HepG2 (cell line): ENCODE measurements at regions not wholly inside any gene's neighbourhood (a gene's known extent, or its start where the extent isn't known, plus 50 kb on each side); places are given as distances from the start of the nearest gene placed in this dataset.

Experiments used
- JUND ChIP-seq: sonication (generic); formaldehyde crosslinking; IDR thresholded peaks from 2 replicates; pipeline ENCODE4 v1.8.0; 2022; ENCODE audit warnings: mild to moderate bottlenecking, missing genetic modification reagents
- POLR2A ChIP-seq, 2 experiments: IDR thresholded peaks; 2 replicates each; pipeline ENCODE4 v1.6.1; 2011; ENCODE audit warnings: low read depth in 2 of 2, low read length in 2 of 2, mild to moderate bottlenecking in 1 of 2, moderate library complexity in 1 of 2; ENCODE audit not compliant: insufficient read depth in 1 of 2
- SNRNP70 ChIP-seq: fragments of 200-400 bp; formaldehyde crosslinking; IDR thresholded peaks from 2 replicates; pipeline ENCODE4 v1.6.1; 2017; ENCODE audit warnings: mild to moderate bottlenecking, low read depth, low read length, moderate library complexity

GRCh38 chr3:80696280-80696679 is 928.5 kb upstream of the ROBO1 start:
- TF ChIP-seq POLR2A (IDR thresholded peaks at IDR 0.05; ENCODE audit: insufficient read depth in 1 of 2, low read depth in 2 of 2, low read length in 2 of 2) (no peak), SNRNP70 (no peak), JUND (CRISPR knock-in tag) (no peak)
